ENCODE measurements at regions not wholly inside any gene's neighbourhood (a gene's known extent, or its start where the extent isn't known, plus 50 kb on each side); places are given as distances from the start of the nearest gene placed in this dataset.

DNA sequence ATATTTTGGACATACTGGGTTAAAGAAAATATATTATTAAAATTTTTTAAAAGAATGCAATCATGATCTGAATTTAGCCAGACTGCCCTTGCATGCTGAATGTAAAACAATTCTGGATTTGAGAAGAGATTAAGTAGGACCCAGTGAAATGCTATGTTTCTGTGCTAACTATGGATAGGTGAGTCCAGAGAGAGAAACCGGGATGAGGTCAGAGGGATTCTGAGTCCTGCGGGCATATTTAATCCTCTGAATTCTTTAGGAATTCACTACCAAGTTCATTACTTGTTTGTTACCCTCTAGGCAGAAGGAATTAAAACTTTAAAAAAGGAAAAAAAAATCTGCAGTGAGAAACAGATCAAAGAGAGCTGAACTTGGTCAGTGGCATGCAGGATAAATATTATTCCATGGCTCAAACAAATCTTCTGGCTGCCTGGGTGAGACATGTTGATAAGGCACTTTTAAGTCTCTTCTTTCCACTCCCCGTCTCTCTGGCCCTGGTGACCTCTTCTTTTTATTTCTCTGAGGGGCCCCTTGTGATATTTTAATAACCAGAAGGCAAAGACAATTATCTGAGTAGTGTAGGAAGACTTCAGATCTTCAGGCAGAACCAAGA lies 50.2 kb upstream of the LYZL1 start:
- TF ChIP-seq SP1 (IDR thresholded peaks at IDR 0.05; ENCODE audit: low read depth, low read length): no peak
- TF ChIP-seq, protein P1, sequence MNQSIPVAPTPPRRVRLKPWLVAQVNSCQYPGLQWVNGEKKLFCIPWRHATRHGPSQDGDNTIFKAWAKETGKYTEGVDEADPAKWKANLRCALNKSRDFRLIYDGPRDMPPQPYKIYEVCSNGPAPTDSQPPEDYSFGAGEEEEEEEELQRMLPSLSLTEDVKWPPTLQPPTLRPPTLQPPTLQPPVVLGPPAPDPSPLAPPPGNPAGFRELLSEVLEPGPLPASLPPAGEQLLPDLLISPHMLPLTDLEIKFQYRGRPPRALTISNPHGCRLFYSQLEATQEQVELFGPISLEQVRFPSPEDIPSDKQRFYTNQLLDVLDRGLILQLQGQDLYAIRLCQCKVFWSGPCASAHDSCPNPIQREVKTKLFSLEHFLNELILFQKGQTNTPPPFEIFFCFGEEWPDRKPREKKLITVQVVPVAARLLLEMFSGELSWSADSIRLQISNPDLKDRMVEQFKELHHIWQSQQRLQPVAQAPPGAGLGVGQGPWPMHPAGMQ (IDR thresholded peaks at IDR 0.05; ENCODE audit: borderline replicate concordance): no peak
- no peak for TF ChIP-seq YY1 (IDR thresholded peaks at IDR 0.05; ENCODE audit: low read depth, low read length)
- no peak for TF ChIP-seq POLR2AphosphoS5 (IDR thresholded peaks at IDR 0.05; ENCODE audit: low read length)
- TF ChIP-seq, protein P2, sequence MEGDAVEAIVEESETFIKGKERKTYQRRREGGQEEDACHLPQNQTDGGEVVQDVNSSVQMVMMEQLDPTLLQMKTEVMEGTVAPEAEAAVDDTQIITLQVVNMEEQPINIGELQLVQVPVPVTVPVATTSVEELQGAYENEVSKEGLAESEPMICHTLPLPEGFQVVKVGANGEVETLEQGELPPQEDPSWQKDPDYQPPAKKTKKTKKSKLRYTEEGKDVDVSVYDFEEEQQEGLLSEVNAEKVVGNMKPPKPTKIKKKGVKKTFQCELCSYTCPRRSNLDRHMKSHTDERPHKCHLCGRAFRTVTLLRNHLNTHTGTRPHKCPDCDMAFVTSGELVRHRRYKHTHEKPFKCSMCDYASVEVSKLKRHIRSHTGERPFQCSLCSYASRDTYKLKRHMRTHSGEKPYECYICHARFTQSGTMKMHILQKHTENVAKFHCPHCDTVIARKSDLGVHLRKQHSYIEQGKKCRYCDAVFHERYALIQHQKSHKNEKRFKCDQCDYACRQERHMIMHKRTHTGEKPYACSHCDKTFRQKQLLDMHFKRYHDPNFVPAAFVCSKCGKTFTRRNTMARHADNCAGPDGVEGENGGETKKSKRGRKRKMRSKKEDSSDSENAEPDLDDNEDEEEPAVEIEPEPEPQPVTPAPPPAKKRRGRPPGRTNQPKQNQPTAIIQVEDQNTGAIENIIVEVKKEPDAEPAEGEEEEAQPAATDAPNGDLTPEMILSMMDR (IDR thresholded peaks at IDR 0.05 in 2 of 3, conservative IDR thresholded peaks at IDR 0.05 in 1 of 3; ENCODE audit: control insufficient read depth in 2 of 3, extremely low read depth in 1 of 3, insufficient read depth in 1 of 3, low read depth in 3 of 3, low read length in 3 of 3): no peak
- TF ChIP-seq RCOR1 (conservative IDR thresholded peaks at IDR 0.05; ENCODE audit: low read depth, low read length): no peak

All from GM12878 (cell line).